ENCODE measurements at regions not wholly inside any gene's neighbourhood (a gene's known extent, or its start where the extent isn't known, plus 50 kb on each side); places are given as distances from the start of the nearest gene placed in this dataset.

GRCh38 chr3:24944805-24945520 lies 450.3 kb upstream of the THRB start:
- DNase-seq (ENCODE audit: low read depth), result no peak
- Histone ChIP-seq H3K36me3 (ENCODE audit: control insufficient read depth, insufficient read depth, low read length, severe bottlenecking) (no peaks in the 10 kb centered on the region), H3K9ac (ENCODE audit: low read length) (no peak overlapping the region), H3K27me3 (replicated peaks; ENCODE audit: control insufficient read depth, insufficient read depth, low read length) (no peaks in the 10 kb centered on the region), H3K4me3 (ENCODE audit: low read length) (no peak overlapping the region), H3K9me3 (ENCODE audit: control insufficient read depth, low read length) (no peaks in the 10 kb centered on the region), H3K4me1 (ENCODE audit: control insufficient read depth, insufficient read depth, low read length) (no peaks in the 10 kb centered on the region)

- no peak overlapping the region for H3K4me3 ChIP-seq (ENCODE audit: low read length)
- no peak for DNase-seq (ENCODE audit: low read depth)
- H3K36me3 ChIP-seq (ENCODE audit: control insufficient read depth, insufficient read depth, low read length, severe bottlenecking), result no peaks in the 10 kb centered on the region
Observed at GRCh38 chr3:24945563-24945962, 450.9 kb upstream of the THRB start.

GRCh38 chr3:24947103-24947502 lies 452.5 kb upstream of the THRB start:
- H3K9me3 ChIP-seq (ENCODE audit: control insufficient read depth, low read length), result no peaks in the 10 kb centered on the region
- H3K4me1 ChIP-seq (ENCODE audit: control insufficient read depth, insufficient read depth, low read length), result no peaks in the 10 kb centered on the region
- H3K36me3 ChIP-seq (ENCODE audit: control insufficient read depth, insufficient read depth, low read length, severe bottlenecking), result no peaks in the 10 kb centered on the region
- DNase-seq (ENCODE audit: low read depth), result no peak
- H3K9ac ChIP-seq (ENCODE audit: low read length), result no peak overlapping the region
- H3K27me3 ChIP-seq (replicated peaks; ENCODE audit: control insufficient read depth, insufficient read depth, low read length), result no peaks in the 10 kb centered on the region
- H3K4me3 ChIP-seq (ENCODE audit: low read length), result no peak overlapping the region

More at GRCh38 chr3:24945563-24945962, 450.9 kb upstream of the THRB start:
- no peaks in the 10 kb centered on the region for H3K4me1 ChIP-seq (ENCODE audit: control insufficient read depth, insufficient read depth, low read length)
- H3K27me3 ChIP-seq (replicated peaks; ENCODE audit: control insufficient read depth, insufficient read depth, low read length), result no peaks in the 10 kb centered on the region
- no peaks in the 10 kb centered on the region for H3K9me3 ChIP-seq (ENCODE audit: control insufficient read depth, low read length)
- no peak overlapping the region for H3K9ac ChIP-seq (ENCODE audit: low read length)

- Histone ChIP-seq H3K9me3 (ENCODE audit: control insufficient read depth, low read length) (no peaks in the 10 kb centered on the region), H3K4me3 (ENCODE audit: low read length) (no peak overlapping the region), H3K36me3 (ENCODE audit: control insufficient read depth, insufficient read depth, low read length, severe bottlenecking) (no peaks in the 10 kb centered on the region), H3K4me1 (ENCODE audit: control insufficient read depth, insufficient read depth, low read length) (no peaks in the 10 kb centered on the region), H3K9ac (ENCODE audit: low read length) (no peak overlapping the region), H3K27me3 (replicated peaks; ENCODE audit: control insufficient read depth, insufficient read depth, low read length) (peaks cover 3% of the 10 kb centered on the region)
- no peak for DNase-seq (ENCODE audit: low read depth)
Observed at GRCh38 chr3:24951180-24951579, 456.5 kb upstream of the THRB start.

GRCh38 chr3:24952388-24952787 lies 457.7 kb upstream of the THRB start:
- peaks cover 3% of the 10 kb centered on the region for H3K27me3 ChIP-seq (replicated peaks; ENCODE audit: control insufficient read depth, insufficient read depth, low read length)
- DNase-seq (ENCODE audit: low read depth), result no peak
- H3K4me1 ChIP-seq (ENCODE audit: control insufficient read depth, insufficient read depth, low read length), result no peaks in the 10 kb centered on the region
- H3K9ac ChIP-seq (ENCODE audit: low read length), result no peak overlapping the region
- H3K36me3 ChIP-seq (ENCODE audit: control insufficient read depth, insufficient read depth, low read length, severe bottlenecking), result no peaks in the 10 kb centered on the region
- H3K9me3 ChIP-seq (ENCODE audit: control insufficient read depth, low read length), result no peaks in the 10 kb centered on the region
- no peak overlapping the region for H3K4me3 ChIP-seq (ENCODE audit: low read length)

- Histone ChIP-seq H3K4me3 (ENCODE audit: low read length) (no peak overlapping the region), H3K36me3 (ENCODE audit: control insufficient read depth, insufficient read depth, low read length, severe bottlenecking) (no peaks in the 10 kb centered on the region), H3K4me1 (ENCODE audit: control insufficient read depth, insufficient read depth, low read length) (no peaks in the 10 kb centered on the region), H3K9me3 (ENCODE audit: control insufficient read depth, low read length) (no peaks in the 10 kb centered on the region), H3K27me3 (replicated peaks; ENCODE audit: control insufficient read depth, insufficient read depth, low read length) (peaks cover 3% of the 10 kb centered on the region), H3K9ac (ENCODE audit: low read length) (no peak overlapping the region)
- DNase-seq (ENCODE audit: low read depth), result no peak
Observed at GRCh38 chr3:24953060-24953771, 458.6 kb upstream of the THRB start.

GRCh38 chr3:24956613-24957012 lies 462.0 kb upstream of the THRB start:
- H3K9me3 ChIP-seq (ENCODE audit: control insufficient read depth, low read length), result no peaks in the 10 kb centered on the region
- H3K27me3 ChIP-seq (replicated peaks; ENCODE audit: control insufficient read depth, insufficient read depth, low read length), result peaks cover 3% of the 10 kb centered on the region
- H3K9ac ChIP-seq (ENCODE audit: low read length), result no peak overlapping the region
- no peak overlapping the region for H3K4me3 ChIP-seq (ENCODE audit: low read length)
- DNase-seq (ENCODE audit: low read depth), result no peak
- H3K36me3 ChIP-seq (ENCODE audit: control insufficient read depth, insufficient read depth, low read length, severe bottlenecking), result no peaks in the 10 kb centered on the region
- no peaks in the 10 kb centered on the region for H3K4me1 ChIP-seq (ENCODE audit: control insufficient read depth, insufficient read depth, low read length)

- Histone ChIP-seq H3K36me3 (ENCODE audit: control insufficient read depth, insufficient read depth, low read length, severe bottlenecking) (no peaks in the 10 kb centered on the region), H3K27me3 (replicated peaks; ENCODE audit: control insufficient read depth, insufficient read depth, low read length) (peaks cover 3% of the 10 kb centered on the region), H3K4me3 (ENCODE audit: low read length) (no peak overlapping the region), H3K9me3 (ENCODE audit: control insufficient read depth, low read length) (no peaks in the 10 kb centered on the region), H3K9ac (ENCODE audit: low read length) (no peak overlapping the region), H3K4me1 (ENCODE audit: control insufficient read depth, insufficient read depth, low read length) (no peaks in the 10 kb centered on the region)
- DNase-seq (ENCODE audit: low read depth), result no peak
Observed at GRCh38 chr3:24958271-24958670, 463.6 kb upstream of the THRB start.

- H3K9me3 ChIP-seq (ENCODE audit: control insufficient read depth, low read length), result no peaks in the 10 kb centered on the region
- no peak for DNase-seq (ENCODE audit: low read depth)
- H3K4me3 ChIP-seq (ENCODE audit: low read length), result no peak overlapping the region
- H3K9ac ChIP-seq (ENCODE audit: low read length), result no peak overlapping the region
- H3K36me3 ChIP-seq (ENCODE audit: control insufficient read depth, insufficient read depth, low read length, severe bottlenecking), result no peaks in the 10 kb centered on the region
- H3K27me3 ChIP-seq (replicated peaks; ENCODE audit: control insufficient read depth, insufficient read depth, low read length), result peaks cover 3% of the 10 kb centered on the region
- H3K4me1 ChIP-seq (ENCODE audit: control insufficient read depth, insufficient read depth, low read length), result peaks cover 1% of the 10 kb centered on the region
Observed at GRCh38 chr3:24958910-24959447, 464.3 kb upstream of the THRB start.

- Histone ChIP-seq H3K36me3 (ENCODE audit: control insufficient read depth, insufficient read depth, low read length, severe bottlenecking) (no peaks in the 10 kb centered on the region), H3K4me1 (ENCODE audit: control insufficient read depth, insufficient read depth, low read length) (peaks cover 18% of the 10 kb centered on the region), H3K27me3 (replicated peaks; ENCODE audit: control insufficient read depth, insufficient read depth, low read length) (no peaks in the 10 kb centered on the region), H3K9ac (ENCODE audit: low read length) (no peak overlapping the region), H3K4me3 (ENCODE audit: low read length) (no peak overlapping the region), H3K9me3 (ENCODE audit: control insufficient read depth, low read length) (no peaks in the 10 kb centered on the region)
- DNase-seq (ENCODE audit: low read depth), result peak; percentile 83
Observed at GRCh38 chr3:24963762-24964625, 464.1 kb upstream of the RARB start.
